ENCODE measurements at regions not wholly inside any gene's neighbourhood (a gene's known extent, or its start where the extent isn't known, plus 50 kb on each side); places are given as distances from the start of the nearest gene placed in this dataset.

- 97% methylated on average over 1 of the region's 1 CpG for WGBS
- H3K9me3 ChIP-seq (ENCODE audit: control insufficient read depth in 2 of 2, insufficient read depth in 1 of 2, low read length in 1 of 2), result no peaks in the 10 kb centered on the region
- DNase-seq (ENCODE audit: low read depth in 6 of 9, low spot score in 9 of 9), result no peak
- no peaks in the 10 kb centered on the region for H3K36me3 ChIP-seq (ENCODE audit: control insufficient read depth in 2 of 2, insufficient read depth in 2 of 2, low read length in 1 of 2)
- H3K4me1 ChIP-seq (ENCODE audit: control insufficient read depth in 2 of 2, insufficient read depth in 2 of 2, low read length in 2 of 2), result no peaks in the 10 kb centered on the region
- H3K4me3 ChIP-seq (ENCODE audit: low read length in 2 of 2), result no peak overlapping the region
- H3K27me3 ChIP-seq (ENCODE audit: control insufficient read depth in 2 of 2, insufficient read depth in 1 of 2, low read length in 1 of 2), result no peaks in the 10 kb centered on the region
- H3K27ac ChIP-seq (ENCODE audit: low read depth in 1 of 2, low read length in 1 of 2), result no peak overlapping the region
Observed at GRCh38 chr5:110923971-110924370, 147.5 kb upstream of the TSLP start.

GRCh38 chr5:110925398-110925797 lies 146.1 kb upstream of the TSLP start:
- H3K36me3 ChIP-seq (ENCODE audit: control insufficient read depth in 2 of 2, insufficient read depth in 2 of 2, low read length in 1 of 2), result no peaks in the 10 kb centered on the region
- DNase-seq (ENCODE audit: low read depth in 6 of 9, low spot score in 9 of 9), result no peak

GRCh38 chr5:110925916-110926315 lies 145.6 kb upstream of the TSLP start:
- Histone ChIP-seq H3K4me1 (ENCODE audit: control insufficient read depth in 2 of 2, insufficient read depth in 2 of 2, low read length in 2 of 2) (no peaks in the 10 kb centered on the region), H3K9me3 (ENCODE audit: control insufficient read depth in 2 of 2, insufficient read depth in 1 of 2, low read length in 1 of 2) (no peaks in the 10 kb centered on the region), H3K27me3 (ENCODE audit: control insufficient read depth in 2 of 2, insufficient read depth in 1 of 2, low read length in 1 of 2) (no peaks in the 10 kb centered on the region), H3K36me3 (ENCODE audit: control insufficient read depth in 2 of 2, insufficient read depth in 2 of 2, low read length in 1 of 2) (no peaks in the 10 kb centered on the region), H3K27ac (ENCODE audit: low read depth in 1 of 2, low read length in 1 of 2) (no peak overlapping the region), H3K4me3 (ENCODE audit: low read length in 2 of 2) (no peak overlapping the region)
- DNase-seq (ENCODE audit: low read depth in 6 of 9, low spot score in 9 of 9), result no peak
- 89% methylated on average over 1 of the region's 1 CpG for WGBS

More at GRCh38 chr5:110925398-110925797, 146.1 kb upstream of the TSLP start:
- Histone ChIP-seq H3K9me3 (ENCODE audit: control insufficient read depth in 2 of 2, insufficient read depth in 1 of 2, low read length in 1 of 2) (no peaks in the 10 kb centered on the region), H3K4me3 (ENCODE audit: low read length in 2 of 2) (no peak overlapping the region), H3K27me3 (ENCODE audit: control insufficient read depth in 2 of 2, insufficient read depth in 1 of 2, low read length in 1 of 2) (no peaks in the 10 kb centered on the region), H3K4me1 (ENCODE audit: control insufficient read depth in 2 of 2, insufficient read depth in 2 of 2, low read length in 2 of 2) (no peaks in the 10 kb centered on the region), H3K27ac (ENCODE audit: low read depth in 1 of 2, low read length in 1 of 2) (no peak overlapping the region)
- 95% methylated on average over 2 of the region's 2 CpGs for WGBS

- Histone ChIP-seq H3K9me3 (ENCODE audit: control insufficient read depth in 2 of 2, insufficient read depth in 1 of 2, low read length in 1 of 2) (peaks cover 0 to 17% of the 10 kb centered on the region in 2 donors), H3K4me1 (ENCODE audit: control insufficient read depth in 2 of 2, insufficient read depth in 2 of 2, low read length in 2 of 2) (no peaks in the 10 kb centered on the region), H3K27me3 (ENCODE audit: control insufficient read depth in 2 of 2, insufficient read depth in 1 of 2, low read length in 1 of 2) (no peaks in the 10 kb centered on the region), H3K4me3 (ENCODE audit: low read length in 2 of 2) (no peak overlapping the region), H3K36me3 (ENCODE audit: control insufficient read depth in 2 of 2, insufficient read depth in 2 of 2, low read length in 1 of 2) (no peaks in the 10 kb centered on the region), H3K27ac (ENCODE audit: low read depth in 1 of 2, low read length in 1 of 2) (no peak overlapping the region)
- 88% methylated on average over 1 of the region's 1 CpG for WGBS
- DNase-seq (ENCODE audit: low read depth in 6 of 9, low spot score in 9 of 9), result no peak
Observed at GRCh38 chr5:110932755-110933488, 138.6 kb upstream of the TSLP start.

GRCh38 chr5:110940136-110940535 lies 131.4 kb upstream of the TSLP start:
- no peaks in the 10 kb centered on the region for H3K36me3 ChIP-seq (ENCODE audit: control insufficient read depth in 2 of 2, insufficient read depth in 2 of 2, low read length in 1 of 2)

GRCh38 chr5:110945874-110946436 lies 125.6 kb upstream of the TSLP start:
- no peaks in the 10 kb centered on the region for H3K27me3 ChIP-seq (ENCODE audit: control insufficient read depth in 2 of 2, insufficient read depth in 1 of 2, low read length in 1 of 2)
- 80% methylated on average over 3 of the region's 3 CpGs for WGBS
- H3K4me1 ChIP-seq (ENCODE audit: control insufficient read depth in 2 of 2, insufficient read depth in 2 of 2, low read length in 2 of 2), result no peaks in the 10 kb centered on the region
- no peak overlapping the region for H3K4me3 ChIP-seq (ENCODE audit: low read length in 2 of 2)
- DNase-seq (ENCODE audit: low read depth in 6 of 9, low spot score in 9 of 9), result no peak
- no peak overlapping the region for H3K27ac ChIP-seq (ENCODE audit: low read depth in 1 of 2, low read length in 1 of 2)
- H3K9me3 ChIP-seq (ENCODE audit: control insufficient read depth in 2 of 2, insufficient read depth in 1 of 2, low read length in 1 of 2), result no peaks in the 10 kb centered on the region
- H3K36me3 ChIP-seq (ENCODE audit: control insufficient read depth in 2 of 2, insufficient read depth in 2 of 2, low read length in 1 of 2), result no peaks in the 10 kb centered on the region

More at GRCh38 chr5:110940136-110940535, 131.4 kb upstream of the TSLP start:
- no peak overlapping the region for H3K27ac ChIP-seq (ENCODE audit: low read depth in 1 of 2, low read length in 1 of 2)
- H3K4me1 ChIP-seq (ENCODE audit: control insufficient read depth in 2 of 2, insufficient read depth in 2 of 2, low read length in 2 of 2), result no peaks in the 10 kb centered on the region
- H3K9me3 ChIP-seq (ENCODE audit: control insufficient read depth in 2 of 2, insufficient read depth in 1 of 2, low read length in 1 of 2), result peaks cover 0 to 6% of the 10 kb centered on the region in 2 donors
- no peaks in the 10 kb centered on the region for H3K27me3 ChIP-seq (ENCODE audit: control insufficient read depth in 2 of 2, insufficient read depth in 1 of 2, low read length in 1 of 2)
- no peak overlapping the region for H3K4me3 ChIP-seq (ENCODE audit: low read length in 2 of 2)
- 96% methylated on average over 6 of the region's 6 CpGs for WGBS
- no peak for DNase-seq (ENCODE audit: low read depth in 6 of 9, low spot score in 9 of 9)

GRCh38 chr5:110951373-110951791 lies 120.1 kb upstream of the TSLP start:
- Histone ChIP-seq H3K4me3 (ENCODE audit: low read length in 2 of 2) (no peak overlapping the region), H3K4me1 (ENCODE audit: control insufficient read depth in 2 of 2, insufficient read depth in 2 of 2, low read length in 2 of 2) (no peaks in the 10 kb centered on the region), H3K27ac (ENCODE audit: low read depth in 1 of 2, low read length in 1 of 2) (no peak overlapping the region), H3K9me3 (ENCODE audit: control insufficient read depth in 2 of 2, insufficient read depth in 1 of 2, low read length in 1 of 2) (no peaks in the 10 kb centered on the region), H3K36me3 (ENCODE audit: control insufficient read depth in 2 of 2, insufficient read depth in 2 of 2, low read length in 1 of 2) (no peaks in the 10 kb centered on the region), H3K27me3 (ENCODE audit: control insufficient read depth in 2 of 2, insufficient read depth in 1 of 2, low read length in 1 of 2) (no peaks in the 10 kb centered on the region)
- 85% methylated on average over 2 of the region's 2 CpGs for WGBS
- DNase-seq (ENCODE audit: low read depth in 6 of 9, low spot score in 9 of 9), result no peak

GRCh38 chr5:110956280-110956912 lies 115.1 kb upstream of the TSLP start:
- no peaks in the 10 kb centered on the region for H3K4me1 ChIP-seq (ENCODE audit: control insufficient read depth in 2 of 2, insufficient read depth in 2 of 2, low read length in 2 of 2)
- no peaks in the 10 kb centered on the region for H3K36me3 ChIP-seq (ENCODE audit: control insufficient read depth in 2 of 2, insufficient read depth in 2 of 2, low read length in 1 of 2)
- no peak overlapping the region for H3K4me3 ChIP-seq (ENCODE audit: low read length in 2 of 2)
- 77% methylated on average over 20 of the region's 20 CpGs for WGBS
- H3K9me3 ChIP-seq (ENCODE audit: control insufficient read depth in 2 of 2, insufficient read depth in 1 of 2, low read length in 1 of 2), result peaks cover 0 to 9% of the 10 kb centered on the region in 2 donors
- DNase-seq (ENCODE audit: low read depth in 6 of 9, low spot score in 9 of 9), result no peak
- H3K27me3 ChIP-seq (ENCODE audit: control insufficient read depth in 2 of 2, insufficient read depth in 1 of 2, low read length in 1 of 2), result no peaks in the 10 kb centered on the region
- H3K27ac ChIP-seq (ENCODE audit: low read depth in 1 of 2, low read length in 1 of 2), result no peak overlapping the region

Measured in thymus (tissue), 11 donors.